ENCODE measurements at regions not wholly inside any gene's neighbourhood (a gene's known extent, or its start where the extent isn't known, plus 50 kb on each side); places are given as distances from the start of the nearest gene placed in this dataset.

GRCh38 chr4:33722254-33722653 is 2522.1 kb downstream of the ARAP2 start:
- TF ChIP-seq CTCF (IDR thresholded peaks at IDR 0.05) (no peak), POLR2AphosphoS5 (IDR thresholded peaks at IDR 0.05; ENCODE audit: low read depth, low read length) (no peak), REST (IDR thresholded peaks at IDR 0.05; ENCODE audit: insufficient read depth in 1 of 2, low read depth in 2 of 2, low read length in 1 of 2) (no peak), TCF7L2 (IDR thresholded peaks at IDR 0.05; ENCODE audit: low read depth, low read length) (no peak)

Measured in Panc1 (cell line).